Suprapubic skin (tissue), 4 donors: ENCODE measurements at regions not wholly inside any gene's neighbourhood (a gene's known extent, or its start where the extent isn't known, plus 50 kb on each side); places are given as distances from the start of the nearest gene placed in this dataset.

Source experiments
- DNase-seq, 2 donors: peaks; one replicate each; pipeline ENCODE4 v3.0.0-alpha.2; 2019; ENCODE audit warnings: low spot score in 2 of 2
- H3K27ac ChIP-seq: fragments of 200-600 bp; sonication (generic); one replicate; pipeline ENCODE4 v1.5.1; 2019
- H3K27me3 ChIP-seq: fragments of 200-600 bp; sonication (generic); one replicate; pipeline ENCODE4 v1.5.1; 2019
- H3K36me3 ChIP-seq: fragments of 200-600 bp; sonication (generic); one replicate; pipeline ENCODE4 v1.5.1; 2019
- H3K4me1 ChIP-seq: fragments of 200-600 bp; sonication (generic); one replicate; pipeline ENCODE4 v1.5.1; 2019
- H3K4me3 ChIP-seq: fragments of 200-600 bp; sonication (generic); one replicate; pipeline ENCODE4 v1.5.1; 2019; ENCODE audit warnings: mild to moderate bottlenecking
- H3K9me3 ChIP-seq: fragments of 200-600 bp; sonication (generic); one replicate; pipeline ENCODE4 v1.5.1; 2019
- CTCF ChIP-seq, 2 donors: fragments of 200-600 bp in 1 of 2; fragments of 450-650 bp in 1 of 2; sonication (generic) in 1 of 2; IDR thresholded peaks; one replicate each; pipeline ENCODE4 v1.5.1; 2016 to 2019; ENCODE audit warnings: antibody characterized with exemption in 2 of 2, mild to moderate bottlenecking in 1 of 2, moderate library complexity in 1 of 2
- EP300 ChIP-seq: sonication (generic); formaldehyde crosslinking; IDR thresholded peaks from one replicate; pipeline ENCODE4 v1.6.1; 2017; ENCODE audit warnings: antibody characterized with exemption
- POLR2A ChIP-seq, 2 donors: fragments of 450-650 bp; IDR thresholded peaks; one replicate each; pipeline ENCODE4 v1.6.1; 2017; ENCODE audit warnings: antibody characterized with exemption in 2 of 2, mild to moderate bottlenecking in 2 of 2, moderate library complexity in 2 of 2
- POLR2AphosphoS5 ChIP-seq, 3 donors: sonication (generic); formaldehyde crosslinking; IDR thresholded peaks; one replicate each; pipeline ENCODE4 v1.6.1; 2017; ENCODE audit warnings: antibody characterized with exemption in 3 of 3
- WGBS: methylation state at CpG from one replicate; pipeline ENCODE4 v1.1.5; 2018; 5-methylcytosine and 5-hydroxymethylcytosine counted together

- 23% methylated on average over 6 of the region's 6 CpGs for WGBS
- no peak for DNase-seq
- Histone ChIP-seq H3K4me3 (no peak overlapping the region), H3K27me3 (peaks cover 4% of the 10 kb centered on the region), H3K9me3 (peaks cover 2% of the 10 kb centered on the region), H3K27ac (no peak overlapping the region), H3K4me1 (no peaks in the 10 kb centered on the region), H3K36me3 (no peaks in the 10 kb centered on the region)
- TF ChIP-seq POLR2AphosphoS5 (IDR thresholded peaks at IDR 0.05) (no peak), CTCF (IDR thresholded peaks at IDR 0.05) (no peak), POLR2A (IDR thresholded peaks at IDR 0.05) (no peak)
Observed at GRCh38 chr11:112634551-112634950, 326.7 kb upstream of the NCAM1 start.

- TF ChIP-seq POLR2AphosphoS5 (IDR thresholded peaks at IDR 0.05) (no peak), CTCF (IDR thresholded peaks at IDR 0.05) (no peak), POLR2A (IDR thresholded peaks at IDR 0.05) (no peak), EP300 (no peak)
- H3K9me3 ChIP-seq, result peaks cover 4% of the 10 kb centered on the region
- no peak for DNase-seq
- H3K27me3 ChIP-seq, result peaks cover 4% of the 10 kb centered on the region
- no peaks in the 10 kb centered on the region for H3K4me1 ChIP-seq
- no peaks in the 10 kb centered on the region for H3K36me3 ChIP-seq
- H3K27ac ChIP-seq, result no peak overlapping the region
- 34% methylated on average over 8 of the region's 8 CpGs for WGBS
- H3K4me3 ChIP-seq, result no peak overlapping the region
Observed at GRCh38 chr11:112634995-112635737, 326.1 kb upstream of the NCAM1 start.

GRCh38 chr11:112637076-112637475 lies 324.1 kb upstream of the NCAM1 start:
- H3K4me3 ChIP-seq, result no peak overlapping the region
- no peak overlapping the region for H3K27ac ChIP-seq

GRCh38 chr11:112637876-112638275 lies 323.3 kb upstream of the NCAM1 start:
- Histone ChIP-seq H3K27ac (no peak overlapping the region), H3K4me3 (no peak overlapping the region), H3K9me3 (peaks cover 7% of the 10 kb centered on the region), H3K36me3 (no peaks in the 10 kb centered on the region), H3K27me3 (peaks cover 4% of the 10 kb centered on the region), H3K4me1 (no peaks in the 10 kb centered on the region)
- no peak for TF ChIP-seq POLR2A (IDR thresholded peaks at IDR 0.05)
- no peak for TF ChIP-seq CTCF (IDR thresholded peaks at IDR 0.05)
- no peak for DNase-seq

More at GRCh38 chr11:112637076-112637475, 324.1 kb upstream of the NCAM1 start:
- 55% methylated on average over 2 of the region's 2 CpGs for WGBS
- H3K4me1 ChIP-seq, result no peaks in the 10 kb centered on the region
- TF ChIP-seq CTCF (IDR thresholded peaks at IDR 0.05) (no peak), POLR2AphosphoS5 (IDR thresholded peaks at IDR 0.05) (no peak), POLR2A (IDR thresholded peaks at IDR 0.05) (no peak), EP300 (no peak)
- DNase-seq, result no peak
- H3K36me3 ChIP-seq, result no peaks in the 10 kb centered on the region
- peaks cover 4% of the 10 kb centered on the region for H3K27me3 ChIP-seq
- H3K9me3 ChIP-seq, result peaks cover 7% of the 10 kb centered on the region

- H3K4me1 ChIP-seq, result no peaks in the 10 kb centered on the region
- no peak overlapping the region for H3K4me3 ChIP-seq
- no peaks in the 10 kb centered on the region for H3K36me3 ChIP-seq
- H3K27ac ChIP-seq, result no peak overlapping the region
- TF ChIP-seq POLR2A (IDR thresholded peaks at IDR 0.05) (no peak), CTCF (IDR thresholded peaks at IDR 0.05) (no peak), EP300 (no peak), POLR2AphosphoS5 (IDR thresholded peaks at IDR 0.05) (no peak)
- DNase-seq, result no peak
- peaks cover 4% of the 10 kb centered on the region for H3K27me3 ChIP-seq
- peaks cover 7% of the 10 kb centered on the region for H3K9me3 ChIP-seq
Observed at GRCh38 chr11:112639469-112639868, 321.8 kb upstream of the NCAM1 start.
